Stimulated activated CD4-positive, alpha-beta T cell treated with anti-CD3 and anti-CD28 coated beads, Interleukin-2, amount 100 ng/mL, for 24 hours (primary cell): ENCODE measurements at regions not wholly inside any gene's neighbourhood (a gene's known extent, or its start where the extent isn't known, plus 50 kb on each side); places are given as distances from the start of the nearest gene placed in this dataset.
A peak's percentile ranks its signal among the peaks of the same experiment; 100 is the strongest.

ENCODE experiments used
- DNase-seq, 2 donors: peaks; one replicate each; pipeline ENCODE4 v3.0.0-alpha.2; 2020

- no peak for DNase-seq
Observed at GRCh38 chr14:61106271-61106958, 125.4 kb downstream of the SLC38A6 start.

GRCh38 chr14:61104358-61104757 is 123.3 kb downstream of the SLC38A6 start:
- no peak for DNase-seq

- DNase-seq, result peak in 1 of 2 donors; percentile 44
Observed at GRCh38 chr14:61103541-61104339, 122.7 kb downstream of the SLC38A6 start.

- no peak for DNase-seq
Observed at GRCh38 chr14:61102549-61103466, 121.8 kb downstream of the SLC38A6 start.
